ENCODE measurements at regions not wholly inside any gene's neighbourhood (a gene's known extent, or its start where the extent isn't known, plus 50 kb on each side); places are given as distances from the start of the nearest gene placed in this dataset.

- Histone ChIP-seq H3K4me3 (ENCODE audit: low read length) (no peak overlapping the region), H3K79me2 (replicated peaks; ENCODE audit: insufficient read depth, low read length) (no peaks in the 10 kb centered on the region), H3K36me3 (ENCODE audit: insufficient read depth, low read length) (no peaks in the 10 kb centered on the region), H3K27me3 (ENCODE audit: insufficient read depth, low read depth, low read length) (no peaks in the 10 kb centered on the region), H3K9me2 (ENCODE audit: insufficient read depth, low read length) (no peaks in the 10 kb centered on the region), H3F3A (ENCODE audit: insufficient read depth, low read length, poor library complexity, severe bottlenecking) (no peaks in the 10 kb centered on the region), H3K9me3 (ENCODE audit: low read length) (no peaks in the 10 kb centered on the region), H3K4me2 (ENCODE audit: low read length) (no peak overlapping the region), H4K20me1 (ENCODE audit: insufficient read depth) (no peaks in the 10 kb centered on the region), H2AFZ (ENCODE audit: low read depth, low read length) (no peak overlapping the region), H3K27ac (ENCODE audit: low read length) (no peak overlapping the region), H3K9ac (ENCODE audit: low read length) (no peak overlapping the region)
- TF ChIP-seq CTCF (IDR thresholded peaks at IDR 0.05; ENCODE audit: poor library complexity, severe bottlenecking) (no peak), EZH2 (IDR thresholded peaks at IDR 0.05; ENCODE audit: borderline replicate concordance, insufficient read depth, low read length, poor library complexity, severe bottlenecking) (no peak), RAD21 (conservative IDR thresholded peaks at IDR 0.05) (no peak), MXI1 (conservative IDR thresholded peaks at IDR 0.05; ENCODE audit: poor library complexity, severe bottlenecking) (no peak), SMC3 (conservative IDR thresholded peaks at IDR 0.05; ENCODE audit: poor library complexity) (no peak), TAF1 (IDR thresholded peaks at IDR 0.05; ENCODE audit: low read depth) (no peak), POLR2AphosphoS5 (IDR thresholded peaks at IDR 0.05) (no peak), EP300 (conservative IDR thresholded peaks at IDR 0.05; ENCODE audit: poor library complexity, severe bottlenecking) (no peak), REST (IDR thresholded peaks at IDR 0.05; ENCODE audit: borderline replicate concordance) (no peak)
Observed at GRCh38 chr7:9204571-9204970, 771.2 kb downstream of the NXPH1 start.

- H3F3A ChIP-seq (ENCODE audit: insufficient read depth, low read length, poor library complexity, severe bottlenecking): no peaks in the 10 kb centered on the region
- no peak overlapping the region for H3K27ac ChIP-seq (ENCODE audit: low read length)
- H3K9ac ChIP-seq (ENCODE audit: low read length): no peak overlapping the region
- H3K4me2 ChIP-seq (ENCODE audit: low read length): no peak overlapping the region
- no peak for TF ChIP-seq MXI1 (conservative IDR thresholded peaks at IDR 0.05; ENCODE audit: poor library complexity, severe bottlenecking)
- no peak for TF ChIP-seq CTCF (IDR thresholded peaks at IDR 0.05; ENCODE audit: poor library complexity, severe bottlenecking)
- TF ChIP-seq SMC3 (conservative IDR thresholded peaks at IDR 0.05; ENCODE audit: poor library complexity): no peak
- no peak for TF ChIP-seq RAD21 (conservative IDR thresholded peaks at IDR 0.05)
- TF ChIP-seq EZH2 (IDR thresholded peaks at IDR 0.05; ENCODE audit: borderline replicate concordance, insufficient read depth, low read length, poor library complexity, severe bottlenecking): no peak
- TF ChIP-seq POLR2AphosphoS5 (IDR thresholded peaks at IDR 0.05): no peak
- TF ChIP-seq EP300 (conservative IDR thresholded peaks at IDR 0.05; ENCODE audit: poor library complexity, severe bottlenecking): no peak
- TF ChIP-seq REST (IDR thresholded peaks at IDR 0.05; ENCODE audit: borderline replicate concordance): no peak
- TF ChIP-seq TAF1 (IDR thresholded peaks at IDR 0.05; ENCODE audit: low read depth): no peak
- no peaks in the 10 kb centered on the region for H3K9me2 ChIP-seq (ENCODE audit: insufficient read depth, low read length)
- no peaks in the 10 kb centered on the region for H3K27me3 ChIP-seq (ENCODE audit: insufficient read depth, low read depth, low read length)
- H3K9me3 ChIP-seq (ENCODE audit: low read length): no peaks in the 10 kb centered on the region
- no peak overlapping the region for H3K4me3 ChIP-seq (ENCODE audit: low read length)
- H3K36me3 ChIP-seq (ENCODE audit: insufficient read depth, low read length): no peaks in the 10 kb centered on the region
- no peaks in the 10 kb centered on the region for H4K20me1 ChIP-seq (ENCODE audit: insufficient read depth)
- H2AFZ ChIP-seq (ENCODE audit: low read depth, low read length): no peak overlapping the region
- H3K79me2 ChIP-seq (replicated peaks; ENCODE audit: insufficient read depth, low read length): no peaks in the 10 kb centered on the region
Observed at GRCh38 chr7:9210114-9210513, 776.7 kb downstream of the NXPH1 start.

Measured in neural cell (in vitro differentiated cells).